BLaER1 (cell line): ENCODE measurements at regions not wholly inside any gene's neighbourhood (a gene's known extent, or its start where the extent isn't known, plus 50 kb on each side); places are given as distances from the start of the nearest gene placed in this dataset.
"Not testable (repeated sequence)": the region's sequence is repeated elsewhere in the genome, so short reads cannot be mapped to it uniquely, and the experiment has no call there.

ENCODE experiments used
- H3K27ac ChIP-seq: shearing (Covaris generic); formaldehyde crosslinking; 2 replicates; pipeline ENCODE4 v1.8.1; 2022
- H3K27me3 ChIP-seq: shearing (Covaris generic); formaldehyde crosslinking; 2 replicates; pipeline ENCODE4 v1.8.1; 2022
- H3K36me3 ChIP-seq: shearing (Covaris generic); formaldehyde crosslinking; 2 replicates; pipeline ENCODE4 v1.8.1; 2022
- H3K4me1 ChIP-seq: shearing (Covaris generic); formaldehyde crosslinking; 2 replicates; pipeline ENCODE4 v1.8.1; 2022
- H3K4me2 ChIP-seq: shearing (Covaris generic); formaldehyde crosslinking; 2 replicates; pipeline ENCODE4 v1.8.1; 2022
- H3K4me3 ChIP-seq: shearing (Covaris generic); formaldehyde crosslinking; 2 replicates; pipeline ENCODE4 v1.8.1; 2022
- H3K9ac ChIP-seq: shearing (Covaris generic); formaldehyde crosslinking; 2 replicates; pipeline ENCODE4 v1.8.1; 2022
- H3K9me3 ChIP-seq: shearing (Covaris generic); formaldehyde crosslinking; 2 replicates; pipeline ENCODE4 v1.8.1; 2022
- H4K20me1 ChIP-seq: shearing (Covaris generic); formaldehyde crosslinking; 2 replicates; pipeline ENCODE4 v1.8.1; 2022
- Cebpa-rat ChIP-seq: shearing (Covaris generic); IDR thresholded peaks from 2 replicates; pipeline ENCODE4 v1.8.1; 2022

DNA sequence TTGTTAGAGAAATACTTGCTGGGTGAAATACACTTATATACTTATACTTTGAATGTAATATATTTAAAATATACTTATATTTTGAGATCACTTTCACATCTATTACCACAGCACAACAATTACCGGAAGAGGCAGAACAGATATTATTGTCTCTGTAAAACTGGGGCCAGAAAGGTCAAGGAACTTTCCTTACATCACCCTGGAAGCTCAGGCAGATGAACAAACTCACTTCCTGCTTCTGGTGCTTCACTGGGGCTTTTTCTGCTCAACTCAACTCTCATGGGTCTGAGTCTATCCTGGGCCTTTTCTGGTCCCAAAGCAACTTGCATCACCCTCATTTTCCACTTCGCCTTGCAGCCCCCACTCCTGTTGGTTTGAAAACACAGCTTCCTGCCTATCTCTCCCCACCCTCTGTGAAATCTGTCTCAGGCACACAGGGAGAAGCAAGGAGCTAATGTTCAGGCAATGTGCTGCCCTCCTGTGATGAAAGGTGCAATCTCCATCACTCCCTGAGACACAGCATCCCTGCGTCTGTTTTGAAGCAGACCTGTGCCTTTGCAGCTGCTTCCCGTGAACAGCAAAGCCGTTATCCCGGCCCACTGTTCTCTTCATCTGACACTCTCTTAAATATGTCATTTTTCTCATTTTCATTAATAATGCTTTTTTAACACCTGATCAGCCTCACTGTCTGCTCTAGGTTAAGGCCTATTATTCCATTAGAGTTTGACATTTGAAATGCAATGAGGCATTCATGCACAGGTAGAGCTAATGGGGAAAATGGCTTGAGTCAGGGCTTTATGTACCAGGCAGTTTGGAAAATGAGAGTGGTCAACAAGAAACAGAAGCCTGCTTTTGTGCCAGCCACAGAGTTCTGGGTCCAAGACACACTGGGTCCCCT is 251.9 kb upstream of the CHAC2 start:
- Histone ChIP-seq H3K27ac (no peak overlapping the region), H4K20me1 (no peaks in the 10 kb centered on the region), H3K27me3 (no peaks in the 10 kb centered on the region), H3K4me2 (no peak overlapping the region), H3K9me3 (no peaks in the 10 kb centered on the region), H3K4me1 (no peaks in the 10 kb centered on the region), H3K4me3 (no peak overlapping the region), H3K36me3 (no peaks in the 10 kb centered on the region), H3K9ac (no peak overlapping the region)
- TF ChIP-seq Cebpa-rat: no peak

GRCh38 chr2:53513167-53513666 is 254.4 kb upstream of the CHAC2 start:
- H3K27me3 ChIP-seq: no peaks in the 10 kb centered on the region
- no peaks in the 10 kb centered on the region for H3K9me3 ChIP-seq
- no peak overlapping the region for H3K27ac ChIP-seq
- no peaks in the 10 kb centered on the region for H3K36me3 ChIP-seq
- H3K4me3 ChIP-seq: no peak overlapping the region
- TF ChIP-seq Cebpa-rat: no peak
- no peaks in the 10 kb centered on the region for H3K4me1 ChIP-seq
- no peaks in the 10 kb centered on the region for H4K20me1 ChIP-seq
- H3K4me2 ChIP-seq: no peak overlapping the region
- H3K9ac ChIP-seq: no peak overlapping the region

DNA sequence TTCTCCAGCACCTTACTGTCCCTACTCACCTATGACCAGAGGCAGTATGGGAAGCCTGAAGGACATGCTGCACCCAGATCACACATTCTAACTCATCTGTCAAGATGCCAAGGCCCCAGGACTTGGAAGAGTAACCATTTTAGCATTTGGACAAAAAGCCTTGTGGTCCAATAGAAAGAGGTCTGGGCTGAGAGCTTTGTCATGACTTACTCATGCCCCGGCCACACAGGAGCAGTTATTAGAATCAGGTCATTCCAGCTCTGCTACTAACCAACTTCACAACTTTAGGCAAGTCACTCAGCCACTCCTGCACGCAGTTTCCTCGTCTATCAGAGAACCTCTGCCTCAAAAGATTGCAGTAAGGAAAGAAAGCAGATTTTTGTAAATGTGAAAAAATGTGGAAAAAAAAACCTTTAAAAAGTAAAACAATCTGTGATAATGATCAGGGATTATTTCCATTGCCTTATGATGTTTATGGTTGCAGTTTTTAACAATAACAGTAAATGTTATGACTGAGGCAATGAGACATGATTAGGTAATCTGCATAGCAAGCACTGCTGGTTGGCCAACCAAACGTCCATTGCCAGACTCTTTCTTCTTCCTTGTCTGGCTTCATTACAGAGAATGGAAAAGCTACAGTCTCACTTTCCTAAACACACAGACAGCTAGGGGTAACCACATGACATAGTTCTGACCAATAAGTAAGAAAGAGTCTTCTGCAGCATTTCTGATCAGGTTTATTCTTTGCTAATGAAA is 255.4 kb upstream of the CHAC2 start:
- Histone ChIP-seq H3K27ac (no peak overlapping the region), H3K36me3 (no peaks in the 10 kb centered on the region), H3K27me3 (no peaks in the 10 kb centered on the region), H3K4me2 (no peak overlapping the region), H3K9me3 (no peaks in the 10 kb centered on the region), H3K4me1 (no peaks in the 10 kb centered on the region), H3K4me3 (no peak overlapping the region), H3K9ac (no peak overlapping the region), H4K20me1 (no peaks in the 10 kb centered on the region)
- no peak for TF ChIP-seq Cebpa-rat

DNA sequence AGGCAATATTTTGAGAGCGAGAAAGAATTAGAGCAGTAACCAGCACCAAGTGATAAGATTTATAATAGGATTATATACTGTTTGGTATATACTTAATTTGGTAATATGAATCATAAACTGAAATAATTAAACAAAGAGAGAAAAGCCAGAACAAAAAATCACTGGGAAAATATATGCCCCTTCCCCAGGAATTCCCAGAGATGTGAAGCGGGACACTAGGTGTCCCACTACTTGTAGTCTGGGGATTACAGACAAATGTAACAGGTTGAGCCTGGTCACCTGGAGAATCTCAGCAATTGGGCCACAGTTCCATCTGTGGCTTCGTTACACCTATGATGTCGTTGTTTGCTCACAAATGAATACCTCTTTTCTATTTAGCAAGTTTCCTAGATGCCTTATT is 256.1 kb upstream of the CHAC2 start:
- Histone ChIP-seq H4K20me1 (no peaks in the 10 kb centered on the region), H3K4me1 (no peaks in the 10 kb centered on the region), H3K4me3 (no peak overlapping the region), H3K27ac (no peak overlapping the region), H3K27me3 (no peaks in the 10 kb centered on the region), H3K9me3 (no peaks in the 10 kb centered on the region), H3K9ac (no peak overlapping the region), H3K36me3 (no peaks in the 10 kb centered on the region), H3K4me2 (no peak overlapping the region)
- no peak for TF ChIP-seq Cebpa-rat

DNA sequence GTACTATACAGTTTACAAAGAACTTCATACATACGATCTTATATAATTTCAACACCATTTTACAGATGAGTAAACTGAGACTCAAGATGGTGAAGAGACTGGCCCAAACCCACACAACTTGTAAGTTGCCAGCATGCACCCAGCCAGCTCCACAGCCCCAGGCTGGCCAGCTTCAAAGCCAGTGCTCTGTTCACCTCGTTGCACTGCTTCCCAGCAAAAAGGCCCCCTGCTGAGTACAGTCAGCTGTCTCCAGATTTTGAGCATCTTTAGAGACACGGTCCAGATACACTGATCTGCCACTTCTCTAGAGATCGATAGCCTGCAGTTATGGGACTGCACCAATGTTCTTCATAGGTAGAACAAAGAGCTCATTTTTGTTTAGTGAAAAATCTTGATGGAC is 257.2 kb upstream of the CHAC2 start:
- no peaks in the 10 kb centered on the region for H3K9me3 ChIP-seq
- H3K4me2 ChIP-seq: no peak overlapping the region
- no peaks in the 10 kb centered on the region for H3K4me1 ChIP-seq
- no peaks in the 10 kb centered on the region for H3K27me3 ChIP-seq
- H3K9ac ChIP-seq: no peak overlapping the region
- no peak overlapping the region for H3K27ac ChIP-seq
- no peak for TF ChIP-seq Cebpa-rat
- no peaks in the 10 kb centered on the region for H4K20me1 ChIP-seq
- H3K36me3 ChIP-seq: no peaks in the 10 kb centered on the region
- H3K4me3 ChIP-seq: no peak overlapping the region

DNA sequence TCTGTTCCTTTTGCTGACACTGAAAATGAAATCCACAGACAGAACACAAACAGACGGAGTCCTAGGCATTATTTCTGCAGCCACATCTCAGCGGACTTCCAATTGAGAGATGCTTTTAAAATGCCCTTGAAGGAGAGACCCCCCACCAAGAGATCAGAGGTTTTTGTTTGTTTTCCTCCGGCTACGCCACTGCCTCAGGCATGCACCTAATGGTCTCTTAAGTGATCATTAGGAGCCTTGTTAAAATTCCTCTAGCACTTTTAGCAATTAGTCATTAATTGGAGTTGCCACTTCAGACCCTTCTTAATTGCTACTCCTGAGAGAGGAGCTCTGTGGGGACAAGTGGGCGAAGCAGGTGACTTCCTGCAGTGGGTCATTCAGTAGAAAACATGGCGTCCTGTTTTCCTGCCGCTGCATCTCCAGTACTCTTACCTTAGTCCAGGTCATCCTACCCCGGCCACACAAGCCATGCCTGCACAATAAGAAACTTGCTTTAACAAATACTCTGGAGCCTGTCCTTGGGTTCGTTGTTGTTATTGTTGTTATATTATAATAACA is 257.7 kb upstream of the CHAC2 start:
- no peak overlapping the region for H3K4me3 ChIP-seq
- TF ChIP-seq Cebpa-rat: no peak
- H3K4me1 ChIP-seq: no peaks in the 10 kb centered on the region
- H3K9ac ChIP-seq: no peak overlapping the region
- no peaks in the 10 kb centered on the region for H4K20me1 ChIP-seq
- H3K36me3 ChIP-seq: no peaks in the 10 kb centered on the region
- no peak overlapping the region for H3K27ac ChIP-seq
- no peaks in the 10 kb centered on the region for H3K9me3 ChIP-seq
- no peaks in the 10 kb centered on the region for H3K27me3 ChIP-seq
- no peak overlapping the region for H3K4me2 ChIP-seq

DNA sequence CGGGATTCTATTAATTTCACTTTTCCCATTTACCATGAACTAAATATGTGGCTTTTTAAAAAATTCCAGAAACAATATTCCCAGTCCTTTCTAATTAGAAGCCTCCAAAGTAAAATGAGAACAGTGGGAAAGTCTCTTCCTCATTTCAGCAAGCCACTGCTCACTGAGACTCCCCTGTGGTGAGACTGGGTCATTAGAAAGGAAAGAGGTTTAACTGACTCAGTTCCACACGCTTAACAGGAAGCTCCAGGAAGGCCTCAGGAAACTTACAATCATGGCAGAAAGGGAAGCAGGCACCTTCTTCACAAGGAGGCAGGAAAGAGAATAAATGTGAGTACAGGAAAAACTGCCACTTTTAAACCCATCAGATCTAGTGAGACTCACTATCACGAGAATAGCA is 258.9 kb upstream of the CHAC2 start:
- no peak overlapping the region for H3K9ac ChIP-seq
- no peaks in the 10 kb centered on the region for H3K36me3 ChIP-seq
- no peaks in the 10 kb centered on the region for H3K9me3 ChIP-seq
- H4K20me1 ChIP-seq: no peaks in the 10 kb centered on the region
- H3K4me1 ChIP-seq: no peaks in the 10 kb centered on the region
- no peaks in the 10 kb centered on the region for H3K27me3 ChIP-seq
- no peak for TF ChIP-seq Cebpa-rat
- no peak overlapping the region for H3K4me3 ChIP-seq
- no peak overlapping the region for H3K27ac ChIP-seq
- H3K4me2 ChIP-seq: no peak overlapping the region

DNA sequence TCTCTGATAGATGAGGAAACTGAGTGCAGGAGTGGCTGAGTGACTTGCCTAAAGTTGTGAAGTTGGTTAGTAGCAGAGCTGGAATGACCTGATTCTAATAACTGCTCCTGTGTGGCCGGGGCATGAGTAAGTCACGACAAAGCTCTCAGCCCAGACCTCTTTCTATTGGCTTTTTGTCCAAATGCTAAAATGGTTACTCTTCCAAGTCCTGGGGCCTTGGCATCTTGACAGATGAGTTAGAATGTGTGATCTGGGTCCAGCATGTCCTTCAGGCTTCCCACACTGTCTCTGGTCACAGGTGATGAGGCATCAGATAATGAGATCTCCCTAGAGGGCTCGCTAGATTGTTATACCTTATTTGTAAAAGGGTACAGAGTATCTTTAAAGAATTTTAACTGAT is 260.5 kb upstream of the CHAC2 start:
- not testable (repeated sequence) for H3K27ac ChIP-seq, H3K4me3 ChIP-seq, H3K27me3 ChIP-seq, H4K20me1 ChIP-seq, H3K9ac ChIP-seq, H3K36me3 ChIP-seq, H3K9me3 ChIP-seq, H3K4me1 ChIP-seq, H3K4me2 ChIP-seq

DNA sequence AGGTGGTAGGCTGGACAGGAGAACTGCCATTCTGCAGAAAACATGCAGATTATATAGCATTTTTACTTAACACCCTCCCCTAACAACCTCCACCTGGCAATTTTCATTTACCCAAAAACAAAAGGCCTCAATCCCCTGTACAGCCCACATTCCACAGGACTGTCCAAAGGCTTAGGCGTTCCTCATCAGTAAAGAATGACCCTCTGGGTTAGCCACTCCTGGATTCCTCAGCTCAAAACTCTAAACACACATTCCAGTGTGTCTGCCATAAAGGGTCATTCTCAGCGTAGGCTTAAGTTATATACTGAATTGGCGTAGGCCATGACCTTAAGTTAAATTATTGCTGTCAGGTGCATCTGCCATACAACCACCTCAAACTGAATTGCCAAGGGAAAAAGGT is 261.8 kb upstream of the CHAC2 start:
- no peak overlapping the region for H3K4me3 ChIP-seq
- no peak overlapping the region for H3K27ac ChIP-seq
- H3K27me3 ChIP-seq: no peaks in the 10 kb centered on the region
- no peaks in the 10 kb centered on the region for H4K20me1 ChIP-seq
- H3K9ac ChIP-seq: no peak overlapping the region
- no peaks in the 10 kb centered on the region for H3K4me1 ChIP-seq
- no peak for TF ChIP-seq Cebpa-rat
- no peak overlapping the region for H3K4me2 ChIP-seq
- H3K36me3 ChIP-seq: no peaks in the 10 kb centered on the region
- no peaks in the 10 kb centered on the region for H3K9me3 ChIP-seq

DNA sequence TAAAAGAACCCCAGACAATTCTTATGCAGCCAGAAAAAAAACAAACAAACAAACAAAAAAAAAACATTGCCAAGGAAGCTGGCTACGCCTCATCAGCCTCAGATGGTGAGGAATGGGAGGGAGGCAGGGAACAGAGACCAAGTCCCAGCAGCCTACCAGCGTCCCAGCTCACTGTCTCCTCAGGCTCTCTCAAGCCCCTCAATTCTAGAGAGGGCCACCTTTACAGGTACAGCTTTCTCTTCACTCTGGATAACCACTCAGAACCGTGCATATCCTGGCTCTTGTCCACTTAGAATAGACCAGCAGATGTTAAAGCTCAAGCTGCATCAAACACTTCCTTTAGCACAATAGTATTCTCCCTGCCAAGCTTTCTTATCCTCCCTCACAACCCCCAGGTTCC is 263.1 kb upstream of the CHAC2 start:
- no peaks in the 10 kb centered on the region for H3K27me3 ChIP-seq
- H3K9ac ChIP-seq: no peak overlapping the region
- H4K20me1 ChIP-seq: no peaks in the 10 kb centered on the region
- no peaks in the 10 kb centered on the region for H3K4me1 ChIP-seq
- TF ChIP-seq Cebpa-rat: no peak
- no peaks in the 10 kb centered on the region for H3K36me3 ChIP-seq
- H3K9me3 ChIP-seq: no peaks in the 10 kb centered on the region
- no peak overlapping the region for H3K4me3 ChIP-seq
- no peak overlapping the region for H3K27ac ChIP-seq
- no peak overlapping the region for H3K4me2 ChIP-seq
